Posterior vena cava (tissue), 2 donors: ENCODE measurements at regions not wholly inside any gene's neighbourhood (a gene's known extent, or its start where the extent isn't known, plus 50 kb on each side); places are given as distances from the start of the nearest gene placed in this dataset.
"Not testable (repeated sequence)": the region's sequence is repeated elsewhere in the genome, so short reads cannot be mapped to it uniquely, and the experiment has no call there.

Source experiments
- DNase-seq: peaks from one replicate; pipeline ENCODE4 v3.0.0-alpha.2; 2020; ENCODE audit warnings: low spot score
- intact Hi-C, 2 donors: fragments of 100-400 bp; cut with DNase I; formaldehyde crosslinking; loops; one replicate each; pipeline versions ENCODE4 v1.14.1 to v1.14.2; 2022 to 2023
- donor health status: DM: yes; HTN: yes; CAD: no.
- donor health status: DM: yes; HTN: yes; CAD: no.

DNA sequence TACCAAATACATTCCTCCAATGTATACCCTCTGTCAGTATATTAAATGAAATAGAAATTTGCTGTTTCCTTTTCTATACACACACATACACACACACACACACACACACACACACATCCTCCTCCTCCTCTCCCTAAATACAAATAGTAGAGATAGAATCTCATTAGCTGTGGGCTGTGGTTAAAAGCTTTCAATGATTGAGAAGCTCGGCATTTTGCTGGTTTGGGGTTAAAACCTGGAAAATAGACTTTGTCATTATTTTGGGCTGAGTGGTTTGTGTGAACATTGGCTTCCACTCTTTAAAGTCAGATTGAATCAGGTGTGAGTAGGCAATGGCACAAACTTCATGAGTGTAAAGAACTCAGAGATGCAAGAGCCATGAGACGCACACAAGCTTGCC, 596.0 kb downstream of the XPNPEP1 start:
- no peak for DNase-seq
- intact Hi-C loops, result no loop called here

DNA sequence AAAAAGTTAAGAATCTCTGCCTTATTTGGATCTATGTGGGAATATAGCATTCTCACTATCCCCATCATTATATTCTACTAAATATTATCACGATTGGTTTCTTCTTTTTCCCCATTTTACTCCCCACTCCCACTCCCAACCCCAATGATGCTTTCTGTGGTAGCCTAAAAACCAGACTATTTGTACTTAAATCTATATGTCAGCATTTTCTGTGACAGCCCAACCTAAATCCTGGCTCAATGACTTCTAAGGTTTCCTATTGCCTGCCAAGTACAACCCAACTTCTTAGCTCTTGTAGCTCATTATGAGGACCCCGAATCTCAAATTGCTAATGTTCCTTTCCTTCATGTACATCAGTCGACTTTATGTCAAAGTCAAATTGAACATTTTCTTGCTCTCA, 598.6 kb downstream of the XPNPEP1 start:
- no peak for DNase-seq
- intact Hi-C loops, result no loop called here

DNA sequence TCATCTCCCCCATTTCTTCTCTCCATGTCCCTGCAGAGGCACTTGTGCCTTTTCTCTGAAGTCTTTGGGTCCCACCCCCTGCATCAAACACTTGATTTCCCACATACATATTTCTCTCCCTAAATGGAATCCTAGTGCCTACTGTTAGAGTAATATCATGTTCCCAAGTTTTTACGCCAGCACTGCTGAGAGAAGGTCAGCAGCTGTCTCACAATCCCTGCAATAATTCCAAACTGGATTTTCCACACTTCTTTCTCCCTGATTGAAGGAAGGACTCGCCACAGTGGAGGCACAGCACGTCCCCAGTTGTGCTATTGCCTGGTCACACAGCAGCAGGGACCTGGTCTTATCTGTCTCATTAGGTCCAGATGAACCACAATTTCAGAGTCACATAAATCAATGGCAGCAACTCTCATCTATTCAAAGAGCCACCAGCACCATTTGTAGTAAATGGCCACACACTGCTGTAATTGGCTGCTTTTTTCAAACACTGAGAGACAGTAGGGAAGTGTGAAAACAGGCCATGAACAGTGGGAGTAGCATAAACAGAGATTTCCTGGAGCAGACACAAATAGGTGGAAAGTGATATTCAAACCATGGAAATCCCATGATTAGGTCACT, 605.5 kb downstream of the XPNPEP1 start:
- DNase-seq, result no peak
- intact Hi-C loops, result no loop called here

DNA sequence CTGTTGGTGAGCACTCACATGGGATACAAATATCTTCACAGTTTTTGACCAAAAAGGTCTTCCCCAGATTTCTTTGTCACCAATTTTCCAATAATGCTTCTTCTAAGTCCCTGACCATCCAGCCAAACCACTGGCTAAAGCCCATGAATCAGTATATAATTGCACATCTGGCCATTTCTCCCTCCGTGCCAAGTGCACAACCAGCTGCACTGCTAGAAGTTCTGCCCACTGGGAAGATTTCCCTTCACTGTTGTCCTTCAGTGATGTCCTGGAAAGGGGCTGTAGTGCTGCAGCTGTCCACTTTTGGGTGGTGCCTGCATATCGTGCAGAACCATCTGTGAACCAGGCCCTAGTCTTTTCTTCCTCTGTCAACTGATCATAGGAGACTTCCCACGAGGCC, 609.3 kb downstream of the XPNPEP1 start:
- intact Hi-C loops, DNase-seq: not testable (repeated sequence)

DNA sequence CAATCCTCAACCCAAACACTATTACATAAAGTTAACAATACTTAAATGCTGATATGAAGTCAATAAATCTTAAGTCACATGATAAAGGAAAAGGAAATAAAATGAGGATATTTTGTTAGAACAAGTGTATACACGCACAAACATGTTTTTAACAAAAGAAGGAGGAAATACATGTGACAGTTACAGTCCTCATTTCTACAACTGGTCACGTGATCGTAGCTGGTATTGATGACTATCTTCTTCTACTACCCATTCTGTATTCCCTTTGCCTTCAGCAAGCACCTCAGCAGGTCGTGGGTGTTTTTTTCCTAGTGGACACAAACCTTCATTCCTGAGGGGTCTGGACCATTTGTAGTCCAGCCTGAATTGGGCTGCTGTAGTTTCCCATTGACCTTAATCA, 610.8 kb downstream of the XPNPEP1 start:
- intact Hi-C loops, DNase-seq: not testable (repeated sequence)

DNA sequence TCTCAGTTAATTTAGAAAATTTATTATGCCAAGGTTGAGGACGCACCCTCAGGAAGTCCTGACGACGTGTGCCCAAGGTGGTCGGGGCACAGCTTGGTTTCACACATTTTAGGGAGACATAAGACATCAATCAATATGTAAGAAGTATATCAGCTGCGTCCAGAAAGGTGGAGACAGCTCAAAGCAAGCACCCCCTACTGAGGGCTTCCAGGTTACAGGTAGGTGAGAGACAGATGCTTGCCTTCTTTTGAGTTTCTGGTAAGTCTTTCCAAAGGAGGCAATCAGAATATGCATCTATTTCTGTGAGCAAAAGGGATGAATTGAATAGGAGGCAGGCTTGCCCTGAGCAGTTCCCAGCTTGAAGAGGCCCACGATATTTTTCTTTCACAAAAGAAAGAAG, 614.3 kb downstream of the XPNPEP1 start:
- no peak for DNase-seq
- intact Hi-C loops, result no loop called here

DNA sequence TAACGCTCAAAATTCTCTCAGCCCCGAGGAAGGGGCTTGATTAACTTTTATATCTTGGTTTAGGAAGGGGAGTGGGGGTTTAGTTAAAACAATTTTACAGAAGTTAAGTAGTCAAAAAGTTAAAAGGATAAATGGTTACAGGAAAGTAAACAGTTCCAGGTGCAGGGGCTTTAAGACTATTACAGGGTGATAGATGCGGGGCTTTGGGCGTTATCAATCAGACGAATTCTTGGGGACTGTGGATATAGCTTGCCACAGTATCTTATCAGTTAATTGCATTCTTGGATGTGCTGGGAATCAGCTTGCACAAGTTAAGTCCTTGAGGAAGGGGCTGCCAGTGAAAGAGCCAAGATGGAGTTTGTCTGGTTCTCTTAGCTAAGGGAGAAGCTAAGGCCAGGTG, 616.2 kb downstream of the XPNPEP1 start:
- DNase-seq, intact Hi-C loops: not testable (repeated sequence)

DNA sequence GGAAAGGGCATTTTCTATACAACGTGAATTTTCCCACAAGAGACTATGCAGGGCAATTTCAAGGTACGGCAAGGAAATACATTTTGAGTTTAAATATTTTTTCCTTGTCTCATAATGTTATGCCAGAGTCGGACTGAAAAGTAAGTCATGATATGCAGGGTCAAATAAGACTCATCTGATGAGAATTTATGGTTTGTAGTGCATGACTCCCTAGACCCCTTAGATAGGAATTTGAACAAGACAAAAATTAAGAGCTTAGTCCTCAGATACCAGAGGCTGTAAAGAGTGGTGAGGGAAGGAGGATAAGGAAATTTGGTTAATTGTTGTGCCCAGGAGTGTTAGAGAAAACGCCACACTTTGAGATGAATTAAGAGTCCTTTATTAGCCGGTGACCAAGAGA, 616.6 kb downstream of the XPNPEP1 start:
- intact Hi-C loops, result no loop called here
- no peak for DNase-seq

DNA sequence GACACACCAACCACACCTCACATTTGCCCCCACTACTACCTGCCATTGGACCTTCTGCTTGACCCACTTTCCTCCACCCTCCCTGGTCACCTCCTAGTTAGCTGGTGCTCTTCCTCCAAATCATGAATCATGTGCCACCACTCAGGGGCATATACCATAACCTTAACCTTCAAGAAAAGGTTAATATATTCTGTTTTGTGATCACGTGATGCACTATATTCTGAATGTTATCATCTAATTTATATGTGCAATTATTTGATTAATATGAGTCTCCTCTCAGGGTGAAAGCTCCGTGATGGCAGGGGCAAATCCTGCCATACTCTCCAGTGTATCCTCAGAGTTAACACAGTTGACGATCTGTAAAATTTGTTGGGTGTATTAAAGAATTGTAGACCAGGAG, 635.5 kb downstream of the XPNPEP1 start:
- intact Hi-C loops, result no loop called here

DNA sequence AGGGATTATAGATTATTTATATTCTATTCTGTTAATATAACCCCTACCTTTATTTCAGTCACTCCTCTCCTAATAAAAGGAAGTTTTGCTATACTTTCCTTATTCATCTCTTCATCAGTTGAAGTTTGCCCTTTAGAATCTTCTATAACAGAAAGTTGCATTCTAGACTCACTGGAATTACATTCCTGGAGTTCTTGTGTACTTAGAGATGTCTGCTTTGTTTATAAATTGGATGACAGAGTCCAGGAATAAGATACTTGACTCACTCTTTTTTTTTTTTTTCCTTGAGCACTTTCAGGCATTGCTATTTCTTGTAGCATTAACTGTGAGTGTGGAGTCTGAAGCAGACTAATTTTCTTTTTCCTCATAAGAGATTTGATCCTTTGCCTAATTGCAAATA, 640.8 kb downstream of the XPNPEP1 start:
- intact Hi-C loops, result no loop called here
- no peak for DNase-seq

More for the DNA sequence above, 635.5 kb downstream of the XPNPEP1 start:
- no peak for DNase-seq

DNA sequence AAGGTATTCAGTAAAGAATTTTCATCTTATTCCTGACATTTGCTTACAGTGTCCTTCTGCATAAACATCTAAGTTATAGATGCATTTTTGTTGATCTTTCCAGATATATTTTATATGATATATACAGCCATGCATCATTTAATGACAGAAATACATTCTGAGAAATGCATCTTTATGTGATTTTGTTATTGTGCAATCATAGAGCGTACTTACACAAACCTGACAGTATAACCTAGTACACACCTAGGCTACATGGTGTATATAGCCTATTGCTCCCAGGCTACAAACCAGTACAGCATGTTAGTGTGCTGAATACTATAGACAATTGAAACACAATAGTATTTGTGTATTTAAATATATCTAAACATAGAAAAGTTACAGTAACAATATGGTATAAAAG, 642.0 kb downstream of the XPNPEP1 start:
- DNase-seq, result no peak
- intact Hi-C loops, result no loop called here

DNA sequence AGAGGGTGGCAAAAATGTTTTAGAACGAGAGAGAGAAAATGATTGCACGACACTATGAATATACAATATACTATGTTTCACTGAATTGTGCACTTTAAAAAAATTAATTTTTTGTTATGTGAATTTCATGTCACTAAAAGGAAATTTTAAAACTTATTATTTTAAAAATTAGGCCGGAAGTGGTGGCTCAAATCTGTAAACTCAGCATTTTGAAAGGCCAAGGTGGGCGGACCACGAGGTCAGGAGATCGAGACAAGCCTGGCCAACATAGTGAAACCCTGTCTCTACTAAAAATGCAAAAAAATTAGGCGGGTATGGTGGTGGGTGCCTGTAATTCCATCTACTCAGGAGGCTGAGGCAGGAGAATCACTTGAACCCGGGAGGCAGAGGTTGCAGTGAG, 642.5 kb downstream of the XPNPEP1 start:
- intact Hi-C loops, result no loop called here
- DNase-seq, result no peak

DNA sequence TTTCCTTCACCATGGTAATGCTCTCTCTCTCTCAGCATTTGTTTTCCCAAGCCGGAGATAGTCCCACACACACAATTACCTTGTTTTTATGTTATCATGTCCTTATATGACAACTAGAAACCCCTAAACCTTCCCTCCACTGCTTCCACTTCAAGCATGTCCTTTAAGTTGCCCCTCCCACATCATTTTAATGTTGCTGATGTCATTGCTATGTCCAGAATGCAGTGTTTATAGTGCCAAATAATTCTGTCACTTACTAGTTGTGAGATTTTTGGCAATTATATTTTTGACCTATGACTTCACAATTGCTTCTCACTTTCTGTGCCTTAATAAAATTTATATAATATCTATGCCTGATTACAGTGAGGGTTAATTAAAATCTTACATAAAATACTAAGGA, 645.9 kb downstream of the XPNPEP1 start:
- intact Hi-C loops, result no loop called here
- no peak for DNase-seq

DNA sequence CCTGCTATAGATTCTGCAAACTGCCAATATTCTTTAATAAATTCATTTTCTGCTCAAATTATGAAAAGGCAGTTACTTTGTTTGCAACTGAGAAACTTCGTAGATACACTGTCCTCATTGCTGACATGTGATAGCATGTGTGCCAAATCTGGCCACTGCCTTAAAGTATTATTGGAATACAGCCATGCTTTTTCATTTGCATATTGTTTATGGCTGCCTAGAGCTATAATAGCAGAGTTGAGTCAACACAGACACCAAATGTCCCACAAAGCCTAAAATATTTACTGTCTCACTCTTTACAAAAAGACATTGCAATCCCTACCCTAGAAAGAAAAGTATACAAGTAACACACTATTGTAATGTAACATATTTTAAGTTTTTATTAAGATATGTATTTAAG, 647.4 kb downstream of the XPNPEP1 start:
- intact Hi-C loops, result no loop called here
- no peak for DNase-seq

DNA sequence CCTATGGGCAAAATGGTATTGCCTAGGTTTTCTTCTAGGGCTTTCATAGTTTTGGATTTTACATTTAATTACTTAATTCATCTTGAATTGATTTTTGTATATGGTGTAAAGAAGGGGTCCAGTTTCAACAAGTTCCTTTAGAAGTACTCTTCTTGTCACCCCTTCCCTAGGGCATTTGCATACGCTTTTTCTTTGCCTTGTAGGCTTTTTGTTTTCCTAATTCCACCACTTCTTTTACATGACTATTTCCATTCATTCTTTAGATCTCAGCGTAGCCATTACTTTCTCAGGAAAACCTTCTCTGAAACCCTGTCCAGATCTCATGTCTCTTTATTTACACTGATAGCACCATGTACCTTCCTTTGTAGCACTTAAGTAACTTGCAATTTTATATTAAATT, 648.6 kb downstream of the XPNPEP1 start:
- no peak for DNase-seq
- intact Hi-C loops, result no loop called here

DNA sequence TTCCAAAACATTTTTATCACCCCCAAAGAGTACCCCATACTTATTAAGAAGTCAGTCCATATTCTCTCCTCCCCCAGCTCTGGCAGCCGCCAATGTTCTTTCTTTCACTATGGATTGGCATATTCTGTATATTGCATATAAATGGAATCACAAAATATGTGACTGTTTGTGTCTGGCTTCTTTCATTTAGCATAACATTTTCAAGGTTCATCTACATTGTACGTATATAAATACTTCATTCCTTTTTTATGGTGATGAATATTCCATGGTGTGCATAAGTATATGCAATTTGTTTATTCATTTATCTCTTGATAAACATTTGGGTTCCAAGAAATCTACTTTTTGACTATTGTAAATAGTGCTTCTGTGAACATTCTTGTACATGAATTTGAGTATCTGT, 653.1 kb downstream of the XPNPEP1 start:
- no peak for DNase-seq
- intact Hi-C loops, result no loop called here

DNA sequence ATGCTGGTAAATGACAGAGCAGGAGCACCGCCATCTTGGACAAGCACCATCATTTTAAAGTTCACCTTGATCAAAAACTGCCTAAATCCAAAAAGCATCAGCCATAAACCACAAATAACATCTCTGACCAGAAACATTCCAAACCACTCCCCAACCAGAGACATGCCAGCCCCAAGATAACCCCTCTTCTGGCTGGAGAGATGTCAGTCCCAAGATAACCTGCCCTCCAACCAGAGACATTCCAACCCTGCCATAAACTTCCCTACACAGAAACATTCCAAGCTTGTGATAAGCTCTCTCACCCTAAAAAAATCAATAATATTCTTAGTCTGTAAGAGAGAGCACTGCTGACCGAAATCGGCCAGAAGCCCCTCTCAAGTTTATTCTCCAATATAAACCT, 659.3 kb downstream of the XPNPEP1 start:
- no peak for DNase-seq
- intact Hi-C loops, result no loop called here

DNA sequence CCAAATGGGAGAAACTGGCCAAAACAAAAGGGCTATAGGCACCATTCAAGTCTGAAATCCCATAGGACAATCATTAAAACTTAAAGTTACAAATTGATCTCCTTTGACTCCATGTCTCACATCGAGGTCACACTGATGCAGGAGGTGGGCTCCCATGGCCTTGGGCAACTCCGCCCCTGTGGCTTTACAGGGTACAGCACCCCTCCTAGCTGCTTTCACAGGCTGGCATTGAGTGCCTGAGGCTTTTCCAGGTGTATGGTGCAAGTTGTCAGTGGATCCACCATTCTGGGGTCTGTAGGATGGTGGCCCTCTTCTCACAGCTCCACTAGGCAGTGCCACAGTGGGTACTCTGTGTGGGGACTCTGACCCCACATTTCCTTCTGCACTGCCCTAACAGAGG, 662.1 kb downstream of the XPNPEP1 start:
- no peak for DNase-seq
- intact Hi-C loops, result no loop called here

DNA sequence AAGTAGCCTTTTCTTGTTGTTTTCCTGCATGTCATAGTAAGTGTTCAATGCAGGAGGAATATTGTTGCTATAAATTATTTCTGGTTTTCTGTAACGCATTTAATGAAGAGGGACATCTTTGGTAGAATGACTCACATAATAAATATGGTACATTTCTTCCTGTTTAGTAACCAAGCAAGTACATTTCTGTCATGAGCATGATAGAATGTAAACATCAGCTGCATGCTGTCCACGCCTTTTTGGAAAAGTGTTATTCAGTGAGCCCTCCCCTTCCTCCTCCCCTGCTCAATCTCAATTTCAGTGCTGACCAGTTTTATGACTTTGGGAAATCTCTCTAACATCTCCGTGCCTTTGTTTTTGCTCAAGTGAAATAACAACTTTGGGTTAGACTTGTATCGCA, 664.0 kb downstream of the XPNPEP1 start:
- intact Hi-C loops, result no loop called here
- no peak for DNase-seq

DNA sequence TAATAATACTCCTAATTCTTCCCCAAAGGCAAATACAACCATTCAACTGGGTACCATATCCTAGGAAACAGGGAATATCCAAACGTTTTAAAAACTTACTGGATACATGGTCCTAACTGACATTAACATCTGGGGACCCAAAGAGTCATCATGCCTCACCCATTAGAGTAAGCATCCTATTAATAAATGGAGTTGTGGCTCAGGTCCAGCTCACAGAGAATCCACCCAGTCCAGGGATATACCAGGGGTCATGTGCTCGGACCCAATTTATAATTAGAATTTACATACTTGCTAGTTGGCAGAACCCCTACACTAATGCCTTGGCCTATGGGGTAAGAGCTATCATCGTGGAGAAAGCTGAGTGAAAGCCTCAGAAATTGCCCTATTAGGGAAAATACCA, 670.0 kb downstream of the XPNPEP1 start:
- DNase-seq, result no peak
- intact Hi-C loops, result no loop called here

DNA sequence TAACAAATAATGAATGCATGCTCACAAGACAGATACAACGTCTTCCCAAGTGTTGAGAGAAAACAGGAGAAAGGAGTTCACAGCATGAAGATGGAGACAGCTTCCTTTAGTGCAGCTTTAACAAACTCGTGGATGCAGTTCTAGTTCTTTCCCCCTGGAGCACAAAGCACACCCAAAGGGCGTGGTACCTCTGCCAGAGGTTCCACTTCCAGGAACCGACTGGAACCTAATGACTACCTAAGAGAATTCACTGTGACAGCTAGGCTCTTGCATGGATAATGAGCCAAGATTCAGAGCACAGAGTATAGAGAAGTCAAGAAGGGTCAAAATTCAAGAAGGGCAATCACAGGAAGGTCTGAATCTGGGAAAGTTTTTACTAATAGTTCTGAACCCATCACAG, 673.2 kb downstream of the XPNPEP1 start:
- intact Hi-C loops, result no loop called here

DNA sequence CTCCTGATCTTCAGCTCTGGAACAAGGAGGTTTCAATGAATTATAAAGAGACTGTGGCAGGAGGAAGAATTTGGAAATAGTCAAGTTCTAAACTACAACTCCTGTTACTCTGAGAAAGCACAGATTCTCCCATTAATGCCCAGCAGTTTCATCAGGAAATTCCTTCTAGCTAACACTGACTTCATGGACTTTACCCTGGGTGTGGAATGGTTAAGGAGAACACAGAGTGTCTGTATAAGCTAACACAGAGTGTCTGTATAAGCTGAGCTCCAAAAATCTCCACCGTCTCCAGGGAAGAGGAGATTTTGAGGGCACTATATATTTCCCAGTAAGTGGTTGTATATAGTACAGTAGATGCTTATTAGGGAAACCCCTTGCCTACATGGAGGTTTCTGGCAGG, 675.5 kb downstream of the XPNPEP1 start:
- intact Hi-C loops, result no loop called here

More for the DNA sequence above, 673.2 kb downstream of the XPNPEP1 start:
- no peak for DNase-seq

More for the DNA sequence above, 675.5 kb downstream of the XPNPEP1 start:
- DNase-seq, result no peak
